ENCODE measurements at regions not wholly inside any gene's neighbourhood (a gene's known extent, or its start where the extent isn't known, plus 50 kb on each side); places are given as distances from the start of the nearest gene placed in this dataset.
A peak's percentile ranks its signal among the peaks of the same experiment; 100 is the strongest.

DNA sequence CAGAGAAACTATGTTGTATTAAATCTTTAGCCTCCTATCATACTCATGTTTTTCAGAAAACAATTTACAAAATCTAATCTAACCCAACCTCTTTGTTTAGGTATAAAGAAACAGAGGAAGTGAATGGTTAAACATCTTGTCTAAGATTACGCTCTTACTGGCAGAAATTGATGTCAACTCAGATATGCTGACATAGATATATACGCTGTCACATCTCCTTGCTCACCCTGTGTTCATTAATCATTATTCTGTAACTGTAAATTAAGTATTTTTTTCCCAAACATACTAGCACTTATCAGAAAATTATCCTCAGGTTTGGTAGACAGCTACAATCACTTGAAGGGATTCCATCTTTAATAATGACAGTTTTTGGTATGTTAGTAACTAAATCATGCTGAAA, 1127.6 kb upstream of the SEL1L start:
- Histone ChIP-seq H3K27ac (ENCODE audit: low read depth in 1 of 2, low read length in 1 of 2) (no peak overlapping the region), H3K4me3 (no peak overlapping the region), H3K9ac (ENCODE audit: insufficient read depth in 1 of 2, low read length in 2 of 2) (no peak overlapping the region), H3K9me3 (ENCODE audit: control insufficient read depth in 4 of 4, insufficient read depth in 3 of 4, low read length in 3 of 4) (no peaks in the 10 kb centered on the region), H3K4me1 (ENCODE audit: control insufficient read depth in 5 of 5, insufficient read depth in 5 of 5, low read length in 5 of 5) (no peaks in the 10 kb centered on the region), H3K27me3 (ENCODE audit: control insufficient read depth in 3 of 3, insufficient read depth in 3 of 3, low read length in 2 of 3) (no peaks in the 10 kb centered on the region), H3K36me3 (ENCODE audit: control insufficient read depth in 4 of 4, insufficient read depth in 4 of 4, low read length in 4 of 4) (no peaks in the 10 kb centered on the region)
- 63 to 74% methylated on average over 2 of the region's 2 CpGs for WGBS, 2 donors
- ATAC-seq (ENCODE audit: insufficient read depth, low FRiP score) = no peak
- TF ChIP-seq, protein P1, sequence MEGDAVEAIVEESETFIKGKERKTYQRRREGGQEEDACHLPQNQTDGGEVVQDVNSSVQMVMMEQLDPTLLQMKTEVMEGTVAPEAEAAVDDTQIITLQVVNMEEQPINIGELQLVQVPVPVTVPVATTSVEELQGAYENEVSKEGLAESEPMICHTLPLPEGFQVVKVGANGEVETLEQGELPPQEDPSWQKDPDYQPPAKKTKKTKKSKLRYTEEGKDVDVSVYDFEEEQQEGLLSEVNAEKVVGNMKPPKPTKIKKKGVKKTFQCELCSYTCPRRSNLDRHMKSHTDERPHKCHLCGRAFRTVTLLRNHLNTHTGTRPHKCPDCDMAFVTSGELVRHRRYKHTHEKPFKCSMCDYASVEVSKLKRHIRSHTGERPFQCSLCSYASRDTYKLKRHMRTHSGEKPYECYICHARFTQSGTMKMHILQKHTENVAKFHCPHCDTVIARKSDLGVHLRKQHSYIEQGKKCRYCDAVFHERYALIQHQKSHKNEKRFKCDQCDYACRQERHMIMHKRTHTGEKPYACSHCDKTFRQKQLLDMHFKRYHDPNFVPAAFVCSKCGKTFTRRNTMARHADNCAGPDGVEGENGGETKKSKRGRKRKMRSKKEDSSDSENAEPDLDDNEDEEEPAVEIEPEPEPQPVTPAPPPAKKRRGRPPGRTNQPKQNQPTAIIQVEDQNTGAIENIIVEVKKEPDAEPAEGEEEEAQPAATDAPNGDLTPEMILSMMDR (IDR thresholded peaks at IDR 0.05; ENCODE audit: control extremely low read depth, extremely low read depth) = no peak
- no peak for DNase-seq

- H3K9ac ChIP-seq (ENCODE audit: insufficient read depth in 1 of 2, low read length in 2 of 2) = no peak overlapping the region
- H3K27ac ChIP-seq (ENCODE audit: low read depth in 1 of 2, low read length in 1 of 2) = no peak overlapping the region
- TF ChIP-seq, protein P1 (IDR thresholded peaks at IDR 0.05; ENCODE audit: control extremely low read depth, extremely low read depth) = no peak
- H3K9me3 ChIP-seq (ENCODE audit: control insufficient read depth in 4 of 4, insufficient read depth in 3 of 4, low read length in 3 of 4) = no peaks in the 10 kb centered on the region
- H3K4me1 ChIP-seq (ENCODE audit: control insufficient read depth in 5 of 5, insufficient read depth in 5 of 5, low read length in 5 of 5) = no peaks in the 10 kb centered on the region
- WGBS, 2 donors = 76 to 79% methylated on average over 4 of the region's 4 CpGs
- no peaks in the 10 kb centered on the region for H3K27me3 ChIP-seq (ENCODE audit: control insufficient read depth in 3 of 3, insufficient read depth in 3 of 3, low read length in 2 of 3)
- H3K36me3 ChIP-seq (ENCODE audit: control insufficient read depth in 4 of 4, insufficient read depth in 4 of 4, low read length in 4 of 4) = no peaks in the 10 kb centered on the region
- no peak overlapping the region for H3K4me3 ChIP-seq
- peak in 1 of 3 donors; percentile 19 for DNase-seq
- no peak for ATAC-seq (ENCODE audit: insufficient read depth, low FRiP score)
Observed at GRCh38 chr14:82667006-82667405, 1133.4 kb upstream of the SEL1L start.

GRCh38 chr14:82667501-82667900, 1133.8 kb upstream of the SEL1L start:
- no peak overlapping the region for H3K9ac ChIP-seq (ENCODE audit: insufficient read depth in 1 of 2, low read length in 2 of 2)
- no peak overlapping the region for H3K27ac ChIP-seq (ENCODE audit: low read depth in 1 of 2, low read length in 1 of 2)
- no peaks in the 10 kb centered on the region for H3K27me3 ChIP-seq (ENCODE audit: control insufficient read depth in 3 of 3, insufficient read depth in 3 of 3, low read length in 2 of 3)
- DNase-seq = no peak
- 46 to 50% methylated on average over 4 of the region's 4 CpGs for WGBS, 2 donors
- ATAC-seq (ENCODE audit: insufficient read depth, low FRiP score) = no peak
- H3K36me3 ChIP-seq (ENCODE audit: control insufficient read depth in 4 of 4, insufficient read depth in 4 of 4, low read length in 4 of 4) = no peaks in the 10 kb centered on the region
- TF ChIP-seq, protein P1 (IDR thresholded peaks at IDR 0.05; ENCODE audit: control extremely low read depth, extremely low read depth) = no peak
- H3K4me3 ChIP-seq = no peak overlapping the region
- no peaks in the 10 kb centered on the region for H3K9me3 ChIP-seq (ENCODE audit: control insufficient read depth in 4 of 4, insufficient read depth in 3 of 4, low read length in 3 of 4)
- no peaks in the 10 kb centered on the region for H3K4me1 ChIP-seq (ENCODE audit: control insufficient read depth in 5 of 5, insufficient read depth in 5 of 5, low read length in 5 of 5)

GRCh38 chr14:82676403-82676802, 1142.8 kb upstream of the SEL1L start:
- H3K36me3 ChIP-seq (ENCODE audit: control insufficient read depth in 4 of 4, insufficient read depth in 4 of 4, low read length in 4 of 4) = no peaks in the 10 kb centered on the region
- H3K9me3 ChIP-seq (ENCODE audit: control insufficient read depth in 4 of 4, insufficient read depth in 3 of 4, low read length in 3 of 4) = no peaks in the 10 kb centered on the region
- H3K27ac ChIP-seq (ENCODE audit: low read depth in 1 of 2, low read length in 1 of 2) = no peak overlapping the region
- TF ChIP-seq, protein P1 (IDR thresholded peaks at IDR 0.05; ENCODE audit: control extremely low read depth, extremely low read depth) = no peak
- no peaks in the 10 kb centered on the region for H3K4me1 ChIP-seq (ENCODE audit: control insufficient read depth in 5 of 5, insufficient read depth in 5 of 5, low read length in 5 of 5)
- no peak overlapping the region for H3K4me3 ChIP-seq
- DNase-seq (no peak), ATAC-seq (ENCODE audit: insufficient read depth, low FRiP score) (no peak)
- no peaks in the 10 kb centered on the region for H3K27me3 ChIP-seq (ENCODE audit: control insufficient read depth in 3 of 3, insufficient read depth in 3 of 3, low read length in 2 of 3)
- H3K9ac ChIP-seq (ENCODE audit: insufficient read depth in 1 of 2, low read length in 2 of 2) = no peak overlapping the region
- WGBS, 2 donors = 84 to 98% methylated on average over 2 of the region's 2 CpGs
